ENCODE measurements at regions not wholly inside any gene's neighbourhood (a gene's known extent, or its start where the extent isn't known, plus 50 kb on each side); places are given as distances from the start of the nearest gene placed in this dataset.

GRCh38 chr7:130897515-130898419 is 163.8 kb upstream of the KLF14 start:
- no peak for DNase-seq

DNA sequence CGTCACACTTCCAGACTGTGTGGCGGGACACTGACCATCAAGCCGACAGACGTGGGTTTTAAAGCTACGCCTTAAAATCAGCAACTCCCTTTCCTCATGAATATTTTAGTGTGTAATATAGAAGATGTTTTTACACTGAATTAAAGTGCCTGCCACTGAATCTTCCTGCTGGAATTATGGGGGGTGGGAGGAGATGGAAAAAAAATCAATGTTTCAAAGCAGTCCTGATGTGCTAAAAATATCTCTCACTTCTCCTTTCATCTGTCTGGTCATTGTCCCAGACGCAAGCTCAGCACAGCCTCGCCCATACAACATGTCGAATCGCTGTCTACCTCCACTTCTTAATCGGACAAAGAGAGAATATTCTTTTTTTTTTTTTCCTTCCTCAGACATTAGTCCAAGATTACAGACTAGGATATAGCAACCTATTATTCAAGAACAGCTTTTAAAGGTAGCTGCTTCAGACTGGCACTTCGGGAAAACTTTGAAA is 165.1 kb upstream of the KLF14 start:
- DNase-seq, result no peak

DNA sequence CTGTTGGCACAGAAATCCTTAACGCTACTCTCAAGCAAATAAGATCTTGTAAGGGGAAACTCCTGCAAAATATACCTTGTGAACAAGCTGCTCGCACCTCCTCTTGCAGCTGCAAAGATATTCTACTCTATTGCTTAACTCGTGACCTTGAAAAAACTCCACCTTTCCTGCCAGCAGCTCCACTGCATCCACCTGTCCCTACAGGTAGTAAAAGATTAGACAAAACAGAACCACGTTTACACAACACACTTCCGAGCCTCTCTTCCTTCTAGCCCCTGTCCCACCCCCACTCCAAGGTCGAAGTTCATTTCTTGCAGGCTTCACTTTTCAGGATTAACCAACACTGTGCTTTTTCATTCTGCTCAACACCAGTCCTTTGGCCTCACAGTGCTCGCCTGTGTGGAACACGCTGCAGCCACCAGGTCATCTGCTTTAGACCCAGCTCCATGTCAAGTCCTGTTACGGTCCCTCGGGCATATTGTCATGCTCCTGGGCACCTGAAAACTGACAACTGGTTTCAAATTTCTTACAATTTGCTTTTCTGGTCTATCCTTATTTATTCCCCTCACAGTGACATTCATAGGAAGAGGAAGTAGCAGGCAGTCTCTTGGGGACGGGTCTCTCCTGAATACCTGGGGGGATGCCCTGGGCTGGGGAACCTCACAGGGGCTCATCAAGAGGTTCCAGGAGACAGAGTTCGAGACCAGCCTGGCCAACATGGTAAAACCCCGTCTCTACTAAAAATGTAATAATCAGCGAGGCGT is 165.8 kb upstream of the KLF14 start:
- no peak for DNase-seq

DNA sequence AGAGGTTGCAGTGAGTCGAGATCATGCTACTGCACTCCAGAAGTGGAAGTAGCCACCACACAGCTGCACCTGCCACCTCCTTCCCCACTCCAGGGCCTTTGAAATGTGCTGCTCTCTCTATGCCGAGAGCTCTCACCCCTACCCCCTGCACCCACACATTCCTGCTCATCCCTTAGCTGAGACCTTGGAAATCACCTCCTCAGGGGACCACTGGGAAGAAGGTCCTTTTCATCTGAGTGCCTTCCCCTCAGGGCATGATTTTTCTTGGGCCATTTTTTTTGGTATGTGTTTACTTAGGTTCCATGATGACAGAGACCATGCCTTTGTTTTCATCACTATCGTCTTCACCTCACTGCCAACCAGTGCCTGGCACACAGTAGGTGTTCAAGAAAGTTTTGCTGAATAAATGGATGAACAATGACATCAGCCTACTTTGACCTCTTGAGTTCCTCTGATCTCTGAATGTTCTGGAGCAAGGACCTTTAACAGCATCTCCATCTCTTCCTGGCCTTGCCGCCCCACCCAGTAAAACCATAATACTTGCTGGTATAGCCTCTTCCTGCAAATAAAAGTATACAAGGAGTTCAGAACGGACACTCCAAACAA is 166.6 kb upstream of the KLF14 start:
- DNase-seq, result no peak

GRCh38 chr7:130901209-130901783 is 167.3 kb upstream of the KLF14 start:
- peak; percentile 91 for DNase-seq

DNA sequence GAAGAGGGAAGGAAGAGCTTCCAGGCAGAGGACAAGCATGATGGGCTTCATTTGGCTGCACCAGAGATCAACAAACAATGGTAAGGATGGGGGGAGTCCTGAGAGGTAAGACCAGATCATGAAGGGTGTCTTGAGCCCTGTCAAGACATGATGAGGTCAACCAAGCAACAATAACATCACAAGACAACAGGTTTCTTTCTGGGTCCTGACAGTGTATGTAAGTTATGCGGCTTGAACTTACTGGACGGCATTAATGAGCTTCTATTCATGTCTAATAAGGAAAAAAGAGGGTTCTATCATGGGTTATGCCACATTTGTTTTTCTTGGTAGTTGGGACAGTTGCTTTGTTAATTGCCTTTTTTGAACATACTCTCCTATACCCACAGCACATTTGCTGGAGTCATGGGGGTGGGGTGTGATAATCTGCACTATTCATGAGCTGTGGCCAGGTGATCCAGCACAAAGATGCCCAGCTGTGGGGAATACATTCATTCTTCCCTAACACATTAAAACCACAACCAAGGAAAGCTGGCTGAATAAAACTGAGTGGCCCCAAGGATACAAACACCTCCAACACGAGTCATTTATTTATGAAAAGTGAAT is 168.8 kb upstream of the KLF14 start:
- DNase-seq, result no peak

DNA sequence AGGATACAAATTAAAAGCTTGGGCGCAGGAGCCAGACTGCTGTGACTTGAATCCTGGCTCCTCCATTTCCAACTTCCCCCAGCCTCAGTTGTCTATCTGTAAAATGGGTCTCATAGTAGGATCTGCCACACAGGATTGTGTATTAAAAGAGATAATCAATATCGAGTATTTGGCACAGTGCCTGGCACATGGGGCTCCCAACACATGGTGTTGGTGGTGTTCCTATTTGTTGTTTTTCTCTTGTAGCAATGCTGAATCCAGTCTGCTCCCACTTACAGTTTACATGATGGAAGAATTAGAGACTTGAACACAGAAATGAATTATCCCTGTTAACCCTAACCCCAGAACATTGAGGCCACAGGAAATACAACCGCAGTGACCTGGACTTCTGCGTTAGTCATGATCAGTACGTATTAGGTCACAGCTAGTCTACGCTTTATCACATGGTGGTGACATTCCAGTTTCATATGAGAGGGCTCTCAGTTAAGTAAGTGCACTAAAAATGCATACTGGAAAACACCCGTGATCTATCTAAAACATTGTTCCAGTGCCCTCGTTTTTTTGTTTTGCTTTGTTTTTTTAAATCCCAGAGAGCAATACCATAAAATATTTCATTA is 169.5 kb upstream of the KLF14 start:
- peak; percentile 84 for DNase-seq

DNA sequence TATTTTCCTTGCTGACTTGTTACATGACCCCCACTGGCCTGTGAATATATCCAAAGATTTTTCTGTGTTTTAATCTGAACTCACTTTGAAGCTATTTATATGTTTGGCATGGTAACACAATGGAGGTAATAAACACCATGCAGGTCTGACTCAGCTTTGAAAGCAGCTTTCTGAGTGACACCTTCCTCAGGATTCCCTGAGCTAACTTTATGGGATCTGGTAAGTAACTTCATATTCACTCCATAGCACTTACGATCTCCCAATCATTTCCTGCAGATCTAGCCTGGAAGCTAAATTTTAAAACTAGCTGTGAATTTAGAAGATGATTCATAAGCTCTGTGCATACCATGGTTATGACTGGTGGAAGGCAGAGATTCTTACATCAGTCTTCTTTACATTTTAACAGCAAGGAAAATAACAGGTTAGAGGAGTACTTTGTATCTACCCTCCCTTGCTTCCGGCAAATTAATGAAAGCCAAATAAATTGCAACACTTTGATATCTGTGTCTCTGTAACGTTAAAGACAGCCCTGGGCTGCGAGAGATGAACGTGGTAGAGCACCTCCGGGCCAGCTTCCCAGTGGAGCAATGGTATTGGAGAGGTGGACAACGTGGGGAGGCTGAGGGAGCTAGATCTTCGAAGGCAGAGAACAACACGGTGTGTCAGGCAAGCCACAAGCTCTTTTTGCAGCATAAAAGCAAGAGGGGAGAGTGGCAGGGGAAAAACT is 170.2 kb upstream of the KLF14 start:
- DNase-seq, result peak; percentile 96

- no peak for DNase-seq
Measured at GRCh38 chr7:130904792-130905191, 170.8 kb upstream of the KLF14 start.

DNA sequence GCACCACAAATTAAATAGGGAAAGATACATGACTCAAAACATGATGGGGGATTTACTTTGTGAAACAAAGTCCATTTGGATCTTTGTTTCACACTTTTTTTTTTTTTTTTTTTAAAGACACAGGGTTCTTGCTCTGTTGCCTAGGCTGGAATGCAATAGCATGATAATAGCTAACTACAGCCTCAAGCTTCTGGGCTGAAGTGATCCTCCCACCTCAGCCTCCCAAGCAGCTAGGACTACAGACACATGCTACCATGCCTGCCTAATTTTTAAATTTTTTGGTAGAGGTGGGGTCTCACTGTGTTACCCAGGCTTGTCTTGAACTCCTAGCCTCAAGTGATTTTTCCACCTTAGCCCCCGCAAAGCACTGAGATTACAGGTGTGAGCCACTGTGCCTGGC is 172.6 kb upstream of the KLF14 start:
- no peak for DNase-seq

- DNase-seq, result no peak
Measured at GRCh38 chr7:130907439-130907838, 173.4 kb upstream of the KLF14 start.

DNA sequence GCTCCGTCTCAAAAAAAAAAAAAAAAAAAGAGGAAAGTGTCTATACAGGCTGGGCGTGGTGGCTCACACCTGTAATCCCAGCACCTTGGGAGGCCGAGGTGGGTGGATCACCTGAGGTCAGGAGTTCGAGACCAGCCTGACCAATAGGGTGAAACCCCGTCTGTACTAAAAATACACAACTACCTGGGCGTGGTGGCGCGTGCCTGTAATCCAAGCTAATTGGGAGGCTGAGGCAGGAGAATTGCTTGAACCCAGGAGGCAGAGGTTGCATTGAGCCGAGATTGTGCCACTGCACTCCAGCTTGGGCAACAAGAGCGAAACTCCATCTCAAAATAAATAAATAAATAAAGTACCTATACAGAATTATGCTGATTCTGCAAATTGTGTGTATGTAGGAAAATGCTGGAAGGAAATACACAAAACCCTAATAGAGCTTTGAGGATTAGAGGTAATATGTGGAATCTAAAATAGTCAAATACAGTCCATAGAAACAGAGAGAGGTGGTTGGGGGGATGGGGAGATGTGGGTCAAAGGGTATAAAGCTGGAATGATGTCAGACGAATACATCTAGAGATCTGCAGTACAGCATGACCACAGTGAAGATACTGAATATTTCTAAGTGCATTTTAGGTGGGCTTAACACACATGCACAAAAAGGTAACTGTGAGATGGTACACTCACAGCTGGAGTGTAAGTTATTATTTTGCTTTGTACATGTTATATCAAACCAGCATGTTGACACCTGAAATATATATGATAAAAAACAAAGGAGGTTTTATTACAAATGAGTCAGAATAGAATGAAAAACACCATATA is 174.5 kb upstream of the KLF14 start:
- DNase-seq, result no peak

DNA sequence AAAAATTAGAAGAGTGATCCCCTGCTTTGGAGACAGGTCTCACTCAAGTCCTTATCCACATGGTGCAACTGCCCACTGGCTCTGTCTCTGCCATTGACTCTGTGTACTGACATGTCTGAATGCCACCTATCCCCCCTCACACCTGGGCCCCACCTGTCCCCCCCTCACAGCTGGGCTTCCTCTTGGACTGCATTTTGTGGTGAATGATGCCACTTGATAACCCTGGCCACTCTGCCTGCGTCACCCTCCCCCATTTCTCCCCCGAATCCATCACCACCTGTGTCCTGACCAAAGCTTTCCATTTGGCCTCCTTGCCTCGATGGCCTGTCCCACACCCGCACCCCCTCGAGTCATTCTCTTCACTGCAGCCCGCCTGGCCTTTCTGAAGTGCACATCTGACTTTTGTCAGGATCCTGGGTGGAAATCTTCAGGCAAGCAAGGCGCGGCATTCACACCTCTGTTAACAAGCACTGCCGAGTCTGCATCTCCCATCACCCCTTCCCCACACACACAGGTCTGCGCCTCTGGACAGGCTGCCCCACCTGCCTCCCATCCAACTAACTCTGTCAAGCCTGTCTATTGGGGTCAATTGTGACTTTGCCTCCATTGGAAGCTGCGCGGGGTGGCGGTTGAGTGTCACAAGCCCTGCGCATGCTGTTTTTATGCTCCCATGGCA is 175.3 kb upstream of the KLF14 start:
- DNase-seq, result no peak

- no peak for DNase-seq
Measured at GRCh38 chr7:130909881-130910672, 176.1 kb upstream of the KLF14 start.

- peak; percentile 66 for DNase-seq
Measured at GRCh38 chr7:130910949-130911944, 177.2 kb upstream of the KLF14 start.

DNA sequence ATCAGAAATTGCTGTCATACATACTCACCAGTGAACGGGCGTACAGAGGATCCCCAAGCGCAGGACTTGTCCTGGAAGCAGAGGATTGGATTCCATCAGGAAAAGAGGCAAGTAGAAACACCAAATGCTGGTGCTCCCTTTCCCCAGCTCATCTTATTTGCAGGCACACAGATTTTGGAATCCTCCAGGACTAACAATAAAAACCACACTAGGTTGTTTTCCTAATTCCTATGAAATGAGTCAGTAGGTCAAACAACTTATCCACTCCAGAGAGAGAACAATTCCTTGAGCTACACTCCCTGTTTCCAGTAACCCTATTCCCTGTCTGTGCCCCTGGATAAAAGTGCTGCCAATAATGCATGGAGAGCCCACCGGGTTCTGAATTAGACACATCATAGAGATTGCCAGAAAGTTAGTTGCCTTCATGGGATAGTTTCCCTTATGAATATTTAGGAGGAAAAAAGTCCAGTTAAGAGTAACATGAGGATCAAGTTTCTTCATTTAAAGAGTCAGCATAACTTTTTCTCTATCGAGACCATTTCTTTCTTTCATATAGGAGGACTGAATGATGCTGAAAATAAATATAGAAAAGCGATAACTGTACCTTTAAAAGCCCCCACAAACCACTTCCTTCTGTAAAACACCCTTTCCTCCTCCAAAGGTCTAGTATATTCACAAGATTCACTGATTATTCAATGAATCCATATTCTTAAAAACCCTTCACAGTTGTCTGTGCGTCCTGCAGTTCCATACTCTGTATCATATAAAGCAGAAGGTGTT is 178.3 kb upstream of the KLF14 start:
- peak; percentile 91 for DNase-seq

Data from fibroblast of skin of abdomen (primary cell).